Endothelial cell of umbilical vein (primary cell): ENCODE measurements at regions not wholly inside any gene's neighbourhood (a gene's known extent, or its start where the extent isn't known, plus 50 kb on each side); places are given as distances from the start of the nearest gene placed in this dataset.

Experiments
- BruUV-seq: library from RNA; stranded (reverse); fragments of 400-500 nt; replicated peaks from 2 replicates; lab custom pipeline; 2021; lab: Mats Ljungman, UMichigan
- CTCF ChIA-PET: fragments of 300-600, 350-600 bp; sonication (Branson Sonifier 250); formaldehyde crosslinking; loops from one replicate; lab custom pipeline; 2021; ENCODE audit warnings: antibody characterized with exemption, inconsistent platforms; lab: Charles Lee
- POLR2A ChIA-PET: fragments of 300-600, 350-600 bp; sonication (Branson Sonifier 250); formaldehyde crosslinking; loops from one replicate; lab custom pipeline; 2021; ENCODE audit warnings: antibody characterized with exemption, inconsistent platforms; lab: Charles Lee
- DNase-seq: peaks from one replicate; pipeline ENCODE4 v3.0.0-alpha.2; 2011; ENCODE audit warnings: low read depth, low spot score
- FAIRE-seq: peaks from 2 replicates; lab custom pipeline; 2011; peaks lifted over from hg19 to GRCh38; lab: Jason Lieb, UNC
- H2AFZ ChIP-seq: 2 replicates; pipeline ENCODE4 v1.6.0; 2012; ENCODE audit warnings: low read depth, low read length, control low read depth, inconsistent platforms
- H3K27ac ChIP-seq: 2 replicates; pipeline ENCODE4 v1.5.1; 2011; ENCODE audit warnings: low read depth, mild to moderate bottlenecking, control low read depth, low read length, moderate library complexity; ENCODE audit not compliant: insufficient read depth
- H3K27me3 ChIP-seq, 2 experiments: 2 replicates each; pipeline versions ENCODE4 v1.6.0 to v1.6.1; 2011; ENCODE audit warnings: low read length in 2 of 2, mixed read lengths in 1 of 2; ENCODE audit not compliant: control insufficient read depth in 2 of 2, insufficient read depth in 2 of 2
- H3K36me3 ChIP-seq, 2 experiments: 2 replicates in 1 of 2; 3 replicates in 1 of 2; pipeline ENCODE4 v1.5.1; 2011; ENCODE audit warnings: low read length in 2 of 2, mild to moderate bottlenecking in 1 of 2, moderate library complexity in 1 of 2; ENCODE audit not compliant: control insufficient read depth in 2 of 2, insufficient read depth in 2 of 2; ENCODE audit errors: extremely low read depth in 1 of 2
- H3K4me1 ChIP-seq: 3 replicates; pipeline ENCODE4 v1.5.1; 2011; ENCODE audit warnings: mild to moderate bottlenecking, low read length; ENCODE audit not compliant: control insufficient read depth, insufficient read depth; ENCODE audit errors: extremely low read depth
- H3K4me2 ChIP-seq: 2 replicates; pipeline ENCODE4 v1.6.1; 2011; ENCODE audit warnings: low read length, control low read depth, mixed read lengths; ENCODE audit not compliant: insufficient read depth
- H3K4me3 ChIP-seq, 3 experiments: fragments of 200-600 bp in 1 of 3; sonication (generic), shearing (Covaris generic) in 1 of 3; replicated peaks in 1 of 3; 2 replicates each; pipeline ENCODE4 v1.5.1; 2011 to 2016; ENCODE audit warnings: control low read depth in 3 of 3, low read length in 3 of 3, mild to moderate bottlenecking in 2 of 3, inconsistent platforms in 1 of 3, low read depth in 1 of 3, moderate library complexity in 1 of 3; ENCODE audit not compliant: insufficient read depth in 1 of 3
- H3K79me2 ChIP-seq: 2 replicates; pipeline ENCODE4 v1.6.0; 2012; ENCODE audit warnings: low read length, inconsistent platforms; ENCODE audit not compliant: control insufficient read depth, insufficient read depth
- H3K9ac ChIP-seq: replicated peaks from 2 replicates; pipeline ENCODE3; 2011; ENCODE audit warnings: low read length, control low read depth; ENCODE audit not compliant: insufficient read depth; ENCODE audit errors: extremely low read depth
- H3K9me1 ChIP-seq: replicated peaks from 3 replicates; pipeline ENCODE4 v1.6.0; 2011; ENCODE audit warnings: mild to moderate bottlenecking, low read length; ENCODE audit not compliant: control insufficient read depth, insufficient read depth; ENCODE audit errors: extremely low read depth
- H3K9me3 ChIP-seq: replicated peaks from 2 replicates; pipeline ENCODE4 v1.5.1; 2012; ENCODE audit warnings: low read length, inconsistent platforms; ENCODE audit not compliant: control insufficient read depth, insufficient read depth
- H4K20me1 ChIP-seq: replicated peaks from 2 replicates; pipeline ENCODE3; 2011; ENCODE audit warnings: mild to moderate bottlenecking, low read length; ENCODE audit not compliant: control insufficient read depth, insufficient read depth; ENCODE audit errors: extremely low read depth
- EZH2 ChIP-seq: IDR thresholded peaks from 2 replicates; pipeline ENCODE4 v1.6.1; 2012; ENCODE audit warnings: borderline replicate concordance, low read depth, mild to moderate bottlenecking, moderate library complexity, low read length, inconsistent platforms; ENCODE audit not compliant: severe bottlenecking
- FOS ChIP-seq: IDR thresholded peaks from 2 replicates; pipeline ENCODE4 v1.6.1; 2011; ENCODE audit warnings: mild to moderate bottlenecking, low read length, moderate library complexity, borderline replicate concordance; ENCODE audit not compliant: insufficient read depth
- GATA2 ChIP-seq: IDR thresholded peaks from 2 replicates; pipeline ENCODE4 v1.7.0; 2011; ENCODE audit warnings: low read depth, mild to moderate bottlenecking, moderate library complexity, mixed read lengths, low read length; ENCODE audit not compliant: insufficient read length, insufficient read depth
- JUN ChIP-seq: IDR thresholded peaks from 2 replicates; pipeline ENCODE4 v1.6.1; 2011; ENCODE audit warnings: borderline replicate concordance, low read depth; ENCODE audit not compliant: insufficient read length, insufficient read depth
- MYC ChIP-seq: IDR thresholded peaks from one replicate; pipeline ENCODE4 v1.6.1; 2011; ENCODE audit warnings: mild to moderate bottlenecking, low read depth, low read length
- POLR2A ChIP-seq: IDR thresholded peaks from 2 replicates; pipeline ENCODE4 v1.6.1; 2012; ENCODE audit warnings: low read depth, mild to moderate bottlenecking, control low read depth, low read length
- POLR2AphosphoS5 ChIP-seq: IDR thresholded peaks from 2 replicates; pipeline ENCODE4 v1.6.1; 2012; ENCODE audit warnings: low read depth, mild to moderate bottlenecking, control low read depth, low read length, moderate library complexity; ENCODE audit not compliant: insufficient read depth
- dilution Hi-C: fragments of 300-500 bp; cut with MboI; formaldehyde crosslinking; loops from one replicate; pipeline ENCODE4 v1.15.0; 2019; ENCODE audit warnings: low sequenced_read_pairs; ENCODE audit not compliant: extremely low pct_ligation_motif_present
- intact Hi-C: fragments of 100-400 bp; cut with micrococcal nuclease; formaldehyde crosslinking; loops from one replicate; pipeline ENCODE4 v1.10.0; 2022
- TF ChIP-seq, protein P1 (sequence below): IDR thresholded peaks from 2 replicates; pipeline ENCODE4 v1.6.1; 2011; ENCODE audit not compliant: insufficient read depth, insufficient read length
- TF ChIP-seq, protein P2 (sequence below), 2 donors: IDR thresholded peaks; 1 replicate in 1 of 2; 2 replicates in 1 of 2; pipeline ENCODE4 v1.5.1; 2011; ENCODE audit warnings: low read length in 2 of 2, mild to moderate bottlenecking in 2 of 2, moderate library complexity in 2 of 2, control low read depth in 1 of 2, inconsistent platforms in 1 of 2, low read depth in 1 of 2; ENCODE audit not compliant: insufficient read depth in 1 of 2; ENCODE audit errors: extremely low read depth in 1 of 2

DNA sequence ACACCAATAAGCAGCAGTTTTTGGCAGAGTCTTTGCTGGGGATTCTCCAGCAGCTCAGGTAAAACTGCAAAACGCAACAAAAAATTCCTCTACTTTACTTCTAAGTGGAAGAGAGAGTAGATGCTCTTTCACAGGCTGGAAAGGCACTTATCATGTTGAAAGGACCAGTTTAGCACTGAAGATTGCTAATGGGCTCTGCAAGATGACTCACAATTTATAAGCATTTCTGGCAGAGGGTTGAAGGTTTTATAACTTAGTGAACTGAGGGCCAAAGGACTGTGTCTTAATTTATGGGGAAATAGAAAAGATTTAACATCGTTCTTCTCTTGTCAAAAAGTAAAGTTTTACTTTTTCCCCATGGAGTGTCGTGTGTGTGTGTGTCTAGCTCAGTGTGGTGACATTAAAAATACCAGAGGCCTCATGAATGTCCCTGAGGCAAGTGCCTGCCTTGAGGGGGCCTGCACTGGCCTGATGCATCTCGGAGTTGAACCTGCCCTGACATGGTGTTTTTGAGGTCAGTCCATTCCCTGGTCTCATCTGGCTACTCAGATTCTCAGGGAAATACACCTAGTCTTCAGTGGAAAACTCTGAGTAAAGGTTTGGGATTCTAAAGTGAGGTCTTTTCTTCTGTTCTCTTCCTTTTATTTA lies 1092.0 kb downstream of the NAALADL2 start:
- DNase-seq (no peak), FAIRE-seq (no peak)
- Histone ChIP-seq H3K9me3 (no peaks in the 10 kb centered on the region), H3K4me3 (no peak overlapping the region), H3K27me3 (no peaks in the 10 kb centered on the region), H3K9ac (no peak overlapping the region), H3K9me1 (no peaks in the 10 kb centered on the region), H3K79me2 (no peaks in the 10 kb centered on the region), H3K4me1 (no peaks in the 10 kb centered on the region), H2AFZ (no peak overlapping the region), H3K36me3 (no peaks in the 10 kb centered on the region), H3K4me2 (no peak overlapping the region), H3K27ac (no peak overlapping the region), H4K20me1 (no peaks in the 10 kb centered on the region)
- TF ChIP-seq FOS (no peak), MYC (no peak), GATA2 (no peak), JUN (no peak), POLR2A (no peak), POLR2AphosphoS5 (no peak), EZH2 (no peak)
- TF ChIP-seq, protein P1, sequence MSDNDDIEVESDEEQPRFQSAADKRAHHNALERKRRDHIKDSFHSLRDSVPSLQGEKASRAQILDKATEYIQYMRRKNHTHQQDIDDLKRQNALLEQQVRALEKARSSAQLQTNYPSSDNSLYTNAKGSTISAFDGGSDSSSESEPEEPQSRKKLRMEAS, result no peak
- TF ChIP-seq, protein P2, sequence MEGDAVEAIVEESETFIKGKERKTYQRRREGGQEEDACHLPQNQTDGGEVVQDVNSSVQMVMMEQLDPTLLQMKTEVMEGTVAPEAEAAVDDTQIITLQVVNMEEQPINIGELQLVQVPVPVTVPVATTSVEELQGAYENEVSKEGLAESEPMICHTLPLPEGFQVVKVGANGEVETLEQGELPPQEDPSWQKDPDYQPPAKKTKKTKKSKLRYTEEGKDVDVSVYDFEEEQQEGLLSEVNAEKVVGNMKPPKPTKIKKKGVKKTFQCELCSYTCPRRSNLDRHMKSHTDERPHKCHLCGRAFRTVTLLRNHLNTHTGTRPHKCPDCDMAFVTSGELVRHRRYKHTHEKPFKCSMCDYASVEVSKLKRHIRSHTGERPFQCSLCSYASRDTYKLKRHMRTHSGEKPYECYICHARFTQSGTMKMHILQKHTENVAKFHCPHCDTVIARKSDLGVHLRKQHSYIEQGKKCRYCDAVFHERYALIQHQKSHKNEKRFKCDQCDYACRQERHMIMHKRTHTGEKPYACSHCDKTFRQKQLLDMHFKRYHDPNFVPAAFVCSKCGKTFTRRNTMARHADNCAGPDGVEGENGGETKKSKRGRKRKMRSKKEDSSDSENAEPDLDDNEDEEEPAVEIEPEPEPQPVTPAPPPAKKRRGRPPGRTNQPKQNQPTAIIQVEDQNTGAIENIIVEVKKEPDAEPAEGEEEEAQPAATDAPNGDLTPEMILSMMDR (IDR thresholded peaks at IDR 0.05; ENCODE audit: extremely low read depth in 1 of 2, insufficient read depth in 1 of 2, low read depth in 1 of 2, low read length in 2 of 2), result no peak
- POLR2A ChIA-PET, result no interaction called here
- dilution Hi-C loops (no loop called here), intact Hi-C loops (no loop called here)
- CTCF ChIA-PET, result no interaction called here
- BruUV-seq, result no TSS peak
